Skeletal muscle satellite cell (primary cell): ENCODE measurements at regions not wholly inside any gene's neighbourhood (a gene's known extent, or its start where the extent isn't known, plus 50 kb on each side); places are given as distances from the start of the nearest gene placed in this dataset.

Experiments
- H3K27me3 ChIP-seq: 2 replicates; pipeline ENCODE4 v1.7.0; 2013; ENCODE audit warnings: low read length; ENCODE audit not compliant: control insufficient read depth, insufficient read depth
- H3K36me3 ChIP-seq: 2 replicates; pipeline ENCODE4 v1.7.0; 2013; ENCODE audit warnings: mild to moderate bottlenecking, control low read depth, low read length; ENCODE audit not compliant: insufficient read depth
- H3K4me1 ChIP-seq: 2 replicates; pipeline ENCODE4 v1.7.0; 2013; ENCODE audit warnings: low read length; ENCODE audit not compliant: control insufficient read depth, insufficient read depth
- H3K4me2 ChIP-seq: 2 replicates; pipeline ENCODE4 v1.7.0; 2013; ENCODE audit warnings: mild to moderate bottlenecking, low read length
- H3K4me3 ChIP-seq: 2 replicates; pipeline ENCODE4 v1.7.0; 2013; ENCODE audit warnings: low read length
- H3K9ac ChIP-seq: 2 replicates; pipeline ENCODE4 v1.7.0; 2013; ENCODE audit warnings: mild to moderate bottlenecking, low read depth, low read length, moderate library complexity
- H3K9me3 ChIP-seq: replicated peaks from 2 replicates; pipeline ENCODE4 v1.7.0; 2013; ENCODE audit warnings: mild to moderate bottlenecking, control low read depth, low read length

DNA sequence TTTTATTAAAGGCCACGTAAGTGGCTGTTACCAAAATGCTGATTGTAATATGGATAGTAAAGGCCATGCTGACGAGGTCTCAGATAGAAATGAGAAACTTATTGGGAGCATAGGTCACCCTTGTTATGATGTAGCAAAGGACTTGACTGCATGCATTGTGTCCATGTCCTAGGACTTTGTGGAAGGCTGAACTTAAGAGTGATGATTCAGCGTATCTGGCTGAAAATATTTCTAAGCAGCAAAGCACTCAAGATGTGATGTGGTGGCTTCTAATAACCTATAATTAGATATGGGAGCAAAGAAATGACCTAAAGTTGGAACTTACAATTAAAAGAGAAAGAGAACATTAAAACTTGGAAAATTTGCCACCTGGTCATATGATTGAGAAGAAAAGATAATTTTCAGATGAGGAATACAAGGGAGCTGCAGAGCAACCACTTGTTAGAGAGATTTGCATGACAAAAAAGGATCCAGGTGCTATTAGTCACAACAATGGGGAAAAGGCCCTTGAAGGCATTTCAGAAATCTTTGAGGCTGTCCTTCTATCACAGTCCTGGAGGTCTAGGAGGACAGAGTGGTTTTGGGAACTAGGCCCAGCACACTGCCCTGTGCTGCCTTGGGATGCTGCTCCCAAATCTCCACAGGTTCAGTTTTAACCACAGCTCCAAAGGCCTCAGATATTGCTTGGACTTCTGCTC is 793.7 kb upstream of the LCORL start:
- Histone ChIP-seq H3K4me3 (no peak overlapping the region), H3K9me3 (peaks cover 5% of the 10 kb centered on the region), H3K4me2 (no peak overlapping the region), H3K4me1 (no peaks in the 10 kb centered on the region), H3K36me3 (no peaks in the 10 kb centered on the region), H3K27me3 (no peaks in the 10 kb centered on the region), H3K9ac (no peak overlapping the region)

DNA sequence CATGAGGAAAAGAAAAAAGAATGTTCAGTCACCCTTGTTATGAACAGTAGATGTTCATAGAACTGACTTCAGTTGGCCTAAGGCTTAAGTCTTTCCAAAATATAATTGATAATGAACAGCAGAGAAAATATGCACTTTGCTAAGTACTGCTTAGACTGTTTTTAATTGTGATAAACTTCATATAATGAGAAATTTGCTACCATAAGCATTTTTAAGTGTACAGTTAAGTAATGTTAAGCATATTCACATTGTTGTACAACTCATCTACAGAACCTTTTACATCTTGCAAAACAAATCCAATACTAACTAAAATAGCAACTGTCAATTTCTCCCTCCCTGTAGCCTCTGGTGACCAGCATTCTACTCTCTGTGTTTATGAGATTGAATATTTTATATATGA is 792.2 kb upstream of the LCORL start:
- no peaks in the 10 kb centered on the region for H3K36me3 ChIP-seq
- no peak overlapping the region for H3K4me3 ChIP-seq
- H3K9me3 ChIP-seq = peaks cover 5% of the 10 kb centered on the region
- H3K4me1 ChIP-seq = no peaks in the 10 kb centered on the region
- H3K4me2 ChIP-seq = no peak overlapping the region
- H3K9ac ChIP-seq = no peak overlapping the region
- H3K27me3 ChIP-seq = no peaks in the 10 kb centered on the region

DNA sequence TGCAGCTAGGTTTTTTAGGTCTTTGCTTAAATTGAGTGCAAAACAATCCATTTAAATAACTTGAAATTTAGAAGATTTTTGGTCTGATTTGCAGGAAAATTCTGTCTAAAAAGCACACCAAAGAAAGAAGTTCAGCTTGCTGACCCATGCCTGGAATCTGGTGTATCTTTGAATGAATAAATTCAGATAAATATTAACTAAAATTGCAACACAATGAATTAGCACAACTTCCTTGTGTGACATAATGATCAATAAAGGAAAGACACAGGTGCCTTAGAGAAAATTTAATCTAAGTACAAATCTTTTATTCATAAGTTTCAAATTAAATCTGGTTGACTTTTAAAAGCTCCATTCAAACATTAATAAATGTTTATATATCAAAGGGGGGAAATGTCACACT is 791.5 kb upstream of the LCORL start:
- Histone ChIP-seq H3K4me2 (no peak overlapping the region), H3K36me3 (no peaks in the 10 kb centered on the region), H3K4me3 (no peak overlapping the region), H3K27me3 (no peaks in the 10 kb centered on the region), H3K4me1 (no peaks in the 10 kb centered on the region), H3K9ac (no peak overlapping the region), H3K9me3 (peaks cover 5% of the 10 kb centered on the region)

- Histone ChIP-seq H3K9me3 (no peaks in the 10 kb centered on the region), H3K4me3 (no peak overlapping the region), H3K4me2 (no peak overlapping the region), H3K4me1 (no peaks in the 10 kb centered on the region), H3K27me3 (no peaks in the 10 kb centered on the region), H3K9ac (no peak overlapping the region), H3K36me3 (no peaks in the 10 kb centered on the region)
Observed at GRCh38 chr4:18803781-18804180, 782.2 kb upstream of the LCORL start.

GRCh38 chr4:18798123-18798522 is 776.6 kb upstream of the LCORL start:
- H3K36me3 ChIP-seq = no peaks in the 10 kb centered on the region
- H3K9ac ChIP-seq = no peak overlapping the region
- no peak overlapping the region for H3K4me2 ChIP-seq
- H3K4me3 ChIP-seq = no peak overlapping the region
- H3K9me3 ChIP-seq = no peaks in the 10 kb centered on the region
- no peaks in the 10 kb centered on the region for H3K27me3 ChIP-seq
- no peaks in the 10 kb centered on the region for H3K4me1 ChIP-seq

- H3K4me3 ChIP-seq = no peak overlapping the region
- H3K9ac ChIP-seq = no peak overlapping the region
- no peaks in the 10 kb centered on the region for H3K27me3 ChIP-seq
- H3K4me1 ChIP-seq = no peaks in the 10 kb centered on the region
- H3K9me3 ChIP-seq = no peaks in the 10 kb centered on the region
- no peak overlapping the region for H3K4me2 ChIP-seq
- no peaks in the 10 kb centered on the region for H3K36me3 ChIP-seq
Observed at GRCh38 chr4:18795794-18796193, 774.2 kb upstream of the LCORL start.

DNA sequence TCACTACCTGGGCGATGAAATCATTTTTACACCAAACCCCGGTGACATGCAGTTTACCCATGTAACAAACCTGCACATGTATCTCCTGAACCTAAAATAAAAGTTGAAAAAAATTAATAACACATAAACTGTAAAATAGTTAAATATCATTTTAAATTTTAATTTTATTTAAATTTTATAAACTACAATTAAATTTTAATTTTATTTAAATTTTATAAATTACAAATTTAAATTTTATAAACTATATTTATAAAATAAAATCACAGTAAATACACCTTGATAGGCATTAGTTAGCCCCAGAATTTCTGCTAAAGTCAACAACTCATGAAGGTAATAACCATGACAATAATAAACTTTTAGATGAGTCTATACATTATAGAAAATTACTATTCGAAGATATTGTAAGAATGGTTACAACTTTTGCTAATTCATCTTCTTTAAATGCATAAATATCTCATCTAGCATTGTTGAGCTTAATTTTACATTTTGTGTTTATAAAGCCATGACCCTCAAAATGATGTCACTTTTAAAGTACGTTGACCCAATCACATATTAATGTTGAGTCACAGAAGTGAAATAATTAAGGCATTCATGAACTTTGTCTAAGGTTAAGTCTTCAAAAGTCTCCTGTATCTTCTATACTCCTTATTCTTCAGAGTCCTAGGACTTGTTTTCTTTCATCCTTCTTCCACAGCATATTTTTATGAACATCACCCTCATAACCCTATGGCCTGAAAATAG is 755.8 kb upstream of the LCORL start:
- H3K9me3 ChIP-seq = no peaks in the 10 kb centered on the region
- H3K4me3 ChIP-seq = no peak overlapping the region
- H3K9ac ChIP-seq = no peak overlapping the region
- no peaks in the 10 kb centered on the region for H3K27me3 ChIP-seq
- H3K4me1 ChIP-seq = no peaks in the 10 kb centered on the region
- no peaks in the 10 kb centered on the region for H3K36me3 ChIP-seq
- H3K4me2 ChIP-seq = no peak overlapping the region

- no peak overlapping the region for H3K4me3 ChIP-seq
- H3K36me3 ChIP-seq = no peaks in the 10 kb centered on the region
- no peaks in the 10 kb centered on the region for H3K27me3 ChIP-seq
- H3K4me2 ChIP-seq = no peak overlapping the region
- H3K4me1 ChIP-seq = no peaks in the 10 kb centered on the region
- no peaks in the 10 kb centered on the region for H3K9me3 ChIP-seq
- H3K9ac ChIP-seq = no peak overlapping the region
Observed at GRCh38 chr4:18767921-18768320, 746.4 kb upstream of the LCORL start.

DNA sequence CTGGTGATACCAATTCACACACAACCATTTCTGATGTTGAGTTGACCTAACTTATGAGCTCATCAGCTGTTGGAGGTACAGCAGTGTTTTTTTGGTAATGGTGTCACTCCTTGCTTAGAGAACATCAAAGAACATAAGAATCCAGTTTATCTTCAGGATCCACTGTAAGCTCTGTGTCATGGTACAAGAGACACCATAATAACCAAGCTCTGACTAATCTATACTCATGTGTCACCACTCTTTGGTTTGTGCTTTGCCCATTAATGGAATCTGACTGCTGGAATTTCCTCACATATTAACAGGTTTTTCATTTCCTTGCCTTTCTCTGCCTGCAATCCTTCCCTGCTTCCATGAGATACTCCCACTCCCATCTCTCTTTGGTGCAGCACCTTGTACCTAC is 735.1 kb upstream of the LCORL start:
- H3K9me3 ChIP-seq = no peaks in the 10 kb centered on the region
- no peaks in the 10 kb centered on the region for H3K4me1 ChIP-seq
- H3K36me3 ChIP-seq = no peaks in the 10 kb centered on the region
- H3K4me2 ChIP-seq = no peak overlapping the region
- no peaks in the 10 kb centered on the region for H3K27me3 ChIP-seq
- no peak overlapping the region for H3K9ac ChIP-seq
- no peak overlapping the region for H3K4me3 ChIP-seq

- H3K4me2 ChIP-seq = no peak overlapping the region
- H3K4me1 ChIP-seq = no peaks in the 10 kb centered on the region
- no peaks in the 10 kb centered on the region for H3K9me3 ChIP-seq
- no peaks in the 10 kb centered on the region for H3K27me3 ChIP-seq
- no peak overlapping the region for H3K9ac ChIP-seq
- no peak overlapping the region for H3K4me3 ChIP-seq
- H3K36me3 ChIP-seq = no peaks in the 10 kb centered on the region
Observed at GRCh38 chr4:18754180-18754579, 732.6 kb upstream of the LCORL start.

GRCh38 chr4:18751083-18751482 is 729.5 kb upstream of the LCORL start:
- Histone ChIP-seq H3K27me3 (no peaks in the 10 kb centered on the region), H3K36me3 (no peaks in the 10 kb centered on the region), H3K4me3 (no peak overlapping the region), H3K9ac (no peak overlapping the region), H3K4me2 (no peak overlapping the region), H3K9me3 (no peaks in the 10 kb centered on the region), H3K4me1 (no peaks in the 10 kb centered on the region)

GRCh38 chr4:18749391-18749790 is 727.8 kb upstream of the LCORL start:
- Histone ChIP-seq H3K27me3 (no peaks in the 10 kb centered on the region), H3K4me2 (no peak overlapping the region), H3K9ac (no peak overlapping the region), H3K36me3 (no peaks in the 10 kb centered on the region), H3K9me3 (no peaks in the 10 kb centered on the region), H3K4me1 (no peaks in the 10 kb centered on the region), H3K4me3 (no peak overlapping the region)
